Calu3 (cell line): ENCODE measurements at regions not wholly inside any gene's neighbourhood (a gene's known extent, or its start where the extent isn't known, plus 50 kb on each side); places are given as distances from the start of the nearest gene placed in this dataset.

Experiments
- BruUV-seq: library from RNA; stranded (reverse); fragments of 400-500 nt; replicated peaks from 2 replicates; lab custom pipeline; 2021; lab: Mats Ljungman, UMichigan
- CTCF ChIA-PET: fragments of 300-600 bp; sonication (Branson Sonifier 250); formaldehyde crosslinking; loops from one replicate; lab custom pipeline; 2022; ENCODE audit warnings: antibody characterized with exemption; lab: Charles Lee
- DNase-seq: peaks from one replicate; pipeline ENCODE4 v3.0.0; 2022
- H3K27ac Mint-ChIP-seq: one replicate; pipeline ENCODE4 v1.8.0; 2022; ENCODE audit warnings: mixed read lengths; ENCODE audit not compliant: unreplicated experiment
- H3K27me3 Mint-ChIP-seq: one replicate; pipeline ENCODE4 v1.8.0; 2022; ENCODE audit warnings: mixed read lengths; ENCODE audit not compliant: unreplicated experiment
- H3K36me3 Mint-ChIP-seq: one replicate; pipeline ENCODE4 v1.8.0; 2022; ENCODE audit warnings: mild to moderate bottlenecking, moderate library complexity, mixed read lengths; ENCODE audit not compliant: insufficient read depth, unreplicated experiment
- H3K4me1 Mint-ChIP-seq: one replicate; pipeline ENCODE4 v1.8.0; 2022; ENCODE audit warnings: mild to moderate bottlenecking, low read depth, mixed read lengths; ENCODE audit not compliant: unreplicated experiment
- H3K4me3 Mint-ChIP-seq: one replicate; pipeline ENCODE4 v1.8.0; 2022; ENCODE audit warnings: mild to moderate bottlenecking, low read depth, moderate library complexity, mixed read lengths; ENCODE audit not compliant: unreplicated experiment
- H3K9me3 Mint-ChIP-seq: one replicate; pipeline ENCODE4 v1.8.0; 2022; ENCODE audit warnings: low read depth, mixed read lengths; ENCODE audit not compliant: unreplicated experiment
- CTCF ChIP-seq: fragments of 200-600 bp; IDR thresholded peaks from one replicate; pipeline ENCODE4 v1.8.0; 2022; ENCODE audit warnings: antibody characterized with exemption; ENCODE audit not compliant: unreplicated experiment
- intact Hi-C: fragments of 100-400 bp; cut with micrococcal nuclease; formaldehyde crosslinking; loops from one replicate; pipeline ENCODE4 v1.10.0; 2022; ENCODE audit not compliant: unreplicated experiment

DNA sequence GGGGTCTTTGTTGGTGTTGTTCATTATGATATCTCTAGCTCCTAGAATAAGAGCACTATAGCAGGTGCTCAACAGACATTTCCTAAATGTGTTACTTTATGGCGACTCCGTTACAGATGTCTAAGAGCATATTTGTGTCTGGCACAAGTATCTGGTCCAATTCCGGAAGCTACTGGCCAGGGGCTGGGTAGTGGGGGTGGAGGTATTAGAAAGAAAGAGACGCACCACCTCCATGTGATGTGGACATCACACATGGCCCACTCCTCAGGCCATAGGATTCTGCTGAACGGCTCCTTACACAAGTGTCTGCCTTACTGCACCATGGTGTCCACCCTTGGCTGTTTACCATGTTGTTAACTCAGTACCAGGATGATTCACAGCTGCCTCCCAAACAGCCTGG lies 296.8 kb upstream of the MKI67 start:
- Mint-ChIP-seq H3K4me1 (no peaks in the 10 kb centered on the region), H3K27me3 (no peaks in the 10 kb centered on the region), H3K4me3 (no peak overlapping the region), H3K36me3 (no peaks in the 10 kb centered on the region), H3K27ac (no peak overlapping the region), H3K9me3 (peaks cover 16% of the 10 kb centered on the region)
- no peak for DNase-seq
- CTCF ChIA-PET = no interaction called here
- intact Hi-C loops = no loop called here
- no peak for TF ChIP-seq CTCF
- BruUV-seq = no TSS peak

DNA sequence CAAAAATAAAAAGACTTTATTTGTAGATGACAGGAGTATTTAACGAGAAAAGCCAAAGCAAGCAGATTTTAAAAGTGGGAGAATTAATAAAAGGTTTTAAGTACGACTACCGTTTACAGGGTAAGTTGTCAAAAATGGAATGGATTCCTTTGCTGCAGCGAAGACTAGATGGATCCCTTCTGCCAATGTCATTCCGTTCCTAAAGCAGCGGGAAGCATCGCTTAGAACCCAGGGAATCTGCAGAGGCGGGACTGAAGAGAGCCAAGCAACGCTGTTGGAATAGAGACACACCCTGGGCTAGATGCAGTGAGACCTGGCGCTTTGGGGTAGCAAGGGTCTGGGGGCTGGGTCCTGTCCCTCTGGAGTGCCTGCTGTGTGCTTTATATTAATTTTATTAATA lies 303.1 kb upstream of the MKI67 start:
- no peaks in the 10 kb centered on the region for H3K36me3 Mint-ChIP-seq
- H3K4me1 Mint-ChIP-seq = no peaks in the 10 kb centered on the region
- TF ChIP-seq CTCF = no peak
- H3K27me3 Mint-ChIP-seq = no peaks in the 10 kb centered on the region
- DNase-seq = no peak
- H3K27ac Mint-ChIP-seq = no peak overlapping the region
- no TSS peak for BruUV-seq
- no peak overlapping the region for H3K4me3 Mint-ChIP-seq
- peaks cover 14% of the 10 kb centered on the region for H3K9me3 Mint-ChIP-seq
- CTCF ChIA-PET = no interaction called here
- intact Hi-C loops = no loop called here

GRCh38 chr10:128429835-128430513 lies 303.8 kb upstream of the MKI67 start:
- intact Hi-C loops = no loop called here
- Mint-ChIP-seq H3K27ac (no peak overlapping the region), H3K27me3 (no peaks in the 10 kb centered on the region)

GRCh38 chr10:128431083-128431482 lies 304.9 kb upstream of the MKI67 start:
- no peak for DNase-seq
- Mint-ChIP-seq H3K9me3 (peaks cover 4% of the 10 kb centered on the region), H3K4me3 (no peak overlapping the region), H3K36me3 (no peaks in the 10 kb centered on the region), H3K4me1 (no peaks in the 10 kb centered on the region), H3K27me3 (no peaks in the 10 kb centered on the region), H3K27ac (no peak overlapping the region)
- no peak for TF ChIP-seq CTCF
- intact Hi-C loops = no loop called here
- no TSS peak for BruUV-seq
- CTCF ChIA-PET = no interaction called here

More at GRCh38 chr10:128429835-128430513, 303.8 kb upstream of the MKI67 start:
- BruUV-seq = no TSS peak
- Mint-ChIP-seq H3K36me3 (no peaks in the 10 kb centered on the region), H3K9me3 (peaks cover 11% of the 10 kb centered on the region), H3K4me3 (no peak overlapping the region), H3K4me1 (no peaks in the 10 kb centered on the region)
- no peak for TF ChIP-seq CTCF
- CTCF ChIA-PET = no interaction called here
- DNase-seq = no peak
